HCT116 (cell line): ENCODE measurements at regions not wholly inside any gene's neighbourhood (a gene's known extent, or its start where the extent isn't known, plus 50 kb on each side); places are given as distances from the start of the nearest gene placed in this dataset.
"Not testable (repeated sequence)": the region's sequence is repeated elsewhere in the genome, so short reads cannot be mapped to it uniquely, and the experiment has no call there.

Experiments used
- ATAC-seq: fragments of 200-7000 bp; cut with Tn5 transposase; 2 replicates; pipeline ENCODE4 v1.9.1; 2020; ENCODE audit warnings: mild to moderate bottlenecking, moderate library complexity
- BruUV-seq: library from RNA; stranded (reverse); fragments of 400-500 nt; replicated peaks from 2 replicates; lab custom pipeline; 2021; lab: Mats Ljungman, UMichigan
- CTCF ChIA-PET: fragments of 300-600 bp; sonication (Branson Sonifier 250); formaldehyde crosslinking; loops from one replicate; lab custom pipeline; 2021; ENCODE audit warnings: antibody characterized with exemption; lab: Charles Lee
- POLR2A ChIA-PET: fragments of 300-600, 350-600 bp; sonication (Branson Sonifier 250); formaldehyde crosslinking; loops from one replicate; lab custom pipeline; 2021; ENCODE audit warnings: antibody characterized with exemption; lab: Charles Lee
- RAD21 ChIA-PET, 2 experiments: fragments of 300-600 bp; sonication (Branson Sonifier 250); formaldehyde crosslinking; loops; one replicate each; lab custom pipeline; 2023; ENCODE audit warnings: low total read pairs in 2 of 2; ENCODE audit not compliant: uncharacterized antibody in 2 of 2, unreplicated experiment in 2 of 2, low non-redundant PET in 1 of 2; lab: Charles Lee
- DNase-seq: peaks from one replicate; pipeline ENCODE4 v3.0.0-alpha.2; 2010; ENCODE audit warnings: low read depth, low spot score
- H2AFZ ChIP-seq: fragments of 200-600 bp; shearing (Covaris generic), sonication (generic); 2 replicates; pipeline ENCODE4 v1.6.1; 2017; ENCODE audit warnings: low read depth, mixed run types, mixed read lengths, antibody characterized with exemption, low read length; ENCODE audit not compliant: poor library complexity, severe bottlenecking
- H3K27ac ChIP-seq: 2 replicates; pipeline ENCODE4 v1.5.1; 2012; ENCODE audit warnings: low read depth, low read length
- H3K27me3 ChIP-seq: fragments of 200-600 bp; sonication (generic); 2 replicates; pipeline ENCODE4 v1.6.1; 2016; ENCODE audit warnings: mixed run types, low read length, mixed read lengths; ENCODE audit not compliant: insufficient read depth
- H3K36me3 ChIP-seq, 2 experiments: fragments of 200-500 bp in 1 of 2; fragments of 200-600 bp in 1 of 2; sonication (Bioruptor generic) in 1 of 2; sonication (generic) in 1 of 2; 2 replicates each; pipeline versions ENCODE4 v1.5.1 to v1.6.1; 2014 to 2016; ENCODE audit warnings: low read length in 2 of 2, inconsistent platforms in 1 of 2, mixed read lengths in 1 of 2, mixed run types in 1 of 2; ENCODE audit not compliant: insufficient read depth in 2 of 2, control insufficient read depth in 1 of 2
- H3K4me1 ChIP-seq, 2 experiments: fragments of 200-600 bp in 1 of 2; sonication (generic) in 1 of 2; 2 replicates each; pipeline versions ENCODE4 v1.5.1 to v1.6.1; 2012 to 2017; ENCODE audit warnings: low read length in 2 of 2, inconsistent platforms in 1 of 2, mild to moderate bottlenecking in 1 of 2, mixed read lengths in 1 of 2, mixed run types in 1 of 2, moderate library complexity in 1 of 2; ENCODE audit not compliant: insufficient read depth in 2 of 2, control insufficient read depth in 1 of 2
- H3K4me2 ChIP-seq: fragments of 200-600 bp; sonication (generic); 2 replicates; pipeline ENCODE4 v1.6.1; 2017; ENCODE audit warnings: mixed run types, low read length, mixed read lengths
- H3K4me3 ChIP-seq, 2 experiments: fragments of 200-600 bp in 1 of 2; sonication (generic) in 1 of 2; replicated peaks in 1 of 2; 2 replicates each; pipeline ENCODE4 v1.5.1; 2011 to 2016; ENCODE audit warnings: low read length in 2 of 2, control low read depth in 1 of 2, low read depth in 1 of 2, mild to moderate bottlenecking in 1 of 2, mixed read lengths in 1 of 2, mixed run types in 1 of 2
- H3K79me2 ChIP-seq: fragments of 200-600 bp; sonication (generic); 2 replicates; pipeline ENCODE4 v1.6.1; 2017; ENCODE audit warnings: mild to moderate bottlenecking, mixed run types, low read length, moderate library complexity, mixed read lengths; ENCODE audit not compliant: insufficient read depth
- H3K9ac ChIP-seq: fragments of 200-600 bp; sonication (generic); 2 replicates; pipeline ENCODE4 v1.6.1; 2016; ENCODE audit warnings: low read length, mixed read lengths
- H3K9me2 ChIP-seq: fragments of 200-600 bp; sonication (generic), shearing (Covaris generic); 2 replicates; pipeline ENCODE4 v1.6.1; 2017; ENCODE audit warnings: mixed run types, mild to moderate bottlenecking, moderate library complexity; ENCODE audit not compliant: insufficient read depth
- H3K9me3 ChIP-seq, 2 experiments: fragments of 200-500 bp in 1 of 2; fragments of 200-600 bp in 1 of 2; sonication (Bioruptor generic) in 1 of 2; sonication (generic) in 1 of 2; 2 replicates each; pipeline ENCODE4 v1.6.1; 2014 to 2017; ENCODE audit warnings: low read length in 2 of 2, mixed read lengths in 2 of 2, inconsistent platforms in 1 of 2, low read depth in 1 of 2, mild to moderate bottlenecking in 1 of 2, mixed run types in 1 of 2, moderate library complexity in 1 of 2; ENCODE audit not compliant: control insufficient read depth in 1 of 2, insufficient read depth in 1 of 2
- H4K20me1 ChIP-seq: fragments of 200-600 bp; sonication (generic), shearing (Covaris generic); 2 replicates; pipeline ENCODE4 v1.6.1; 2017; ENCODE audit warnings: mixed run types, mild to moderate bottlenecking, moderate library complexity; ENCODE audit not compliant: insufficient read depth
- CEBPB ChIP-seq: IDR thresholded peaks from 2 replicates; pipeline ENCODE4 v1.6.1; 2012; ENCODE audit warnings: low read depth
- EGR1 ChIP-seq: IDR thresholded peaks from 2 replicates; pipeline ENCODE4 v1.6.1; 2012; ENCODE audit warnings: low read depth
- ELF1 ChIP-seq: IDR thresholded peaks from 2 replicates; pipeline ENCODE4 v1.6.1; 2012; ENCODE audit warnings: low read depth, borderline replicate concordance
- JUND ChIP-seq: IDR thresholded peaks from 2 replicates; pipeline ENCODE4 v1.6.1; 2012
- POLR2A ChIP-seq: IDR thresholded peaks from 2 replicates; pipeline ENCODE4 v1.7.0; 2011; ENCODE audit warnings: borderline replicate concordance; ENCODE audit not compliant: insufficient read depth, insufficient read length; ENCODE audit errors: extremely low read depth
- SIN3A ChIP-seq: IDR thresholded peaks from 2 replicates; pipeline ENCODE4 v1.6.1; 2012; ENCODE audit warnings: low read depth
- YY1 ChIP-seq: IDR thresholded peaks from 2 replicates; pipeline ENCODE4 v1.6.1; 2011; ENCODE audit warnings: low read length, low read depth, moderate library complexity, mild to moderate bottlenecking; ENCODE audit not compliant: insufficient replicate concordance; ENCODE audit errors: extremely low read depth
- intact Hi-C: fragments of 100-400 bp; cut with micrococcal nuclease; formaldehyde crosslinking; loops from 2 replicates; pipeline ENCODE4 v1.10.0; 2022

- TF ChIP-seq ELF1 = no peak
- no peak for TF ChIP-seq POLR2A
- TF ChIP-seq SIN3A = no peak
- TF ChIP-seq YY1 = no peak
- no peak for TF ChIP-seq CEBPB
- TF ChIP-seq EGR1 = no peak
- TF ChIP-seq, all 23 proteins: peak for 0
These were observed 111.3 kb upstream of the ADRA1B start (continued) for GRCh38 chr5:159805021-159805420.

GRCh38 chr5:159807135-159807534 lies 109.1 kb upstream of the ADRA1B start:
- CTCF ChIA-PET, H3K36me3 ChIP-seq, DNase-seq, H3K9me2 ChIP-seq, H3K27ac ChIP-seq, ATAC-seq, H4K20me1 ChIP-seq, RAD21 ChIA-PET, H3K9me3 ChIP-seq, H3K4me3 ChIP-seq, H3K4me1 ChIP-seq, H3K9ac ChIP-seq, POLR2A ChIA-PET, BruUV-seq, H3K4me2 ChIP-seq, H2AFZ ChIP-seq, H3K27me3 ChIP-seq, H3K79me2 ChIP-seq, intact Hi-C loops: not testable (repeated sequence)

- no peak for TF ChIP-seq JUND
- TF ChIP-seq, all 23 proteins: peak for 0
- Histone ChIP-seq H3K27me3 (no peaks in the 10 kb centered on the region), H3K4me3 (no peak overlapping the region), H3K9me3 (no peaks in the 10 kb centered on the region), H3K27ac (no peak overlapping the region), H4K20me1 (no peaks in the 10 kb centered on the region), H3K36me3 (no peaks in the 10 kb centered on the region), H3K9ac (no peak overlapping the region), H3K9me2 (no peaks in the 10 kb centered on the region), H3K4me2 (no peak overlapping the region), H3K79me2 (no peaks in the 10 kb centered on the region), H3K4me1 (no peaks in the 10 kb centered on the region), H2AFZ (no peak overlapping the region)
- POLR2A ChIA-PET = no interaction called here
- RAD21 ChIA-PET = no interaction called here
- DNase-seq (no peak), ATAC-seq (no peak)
- CTCF ChIA-PET = no interaction called here
- intact Hi-C loops = no loop called here
- BruUV-seq = no TSS peak
These were observed 108.7 kb upstream of the ADRA1B start for GRCh38 chr5:159807586-159807985.
